Neuronal stem cell (in vitro differentiated cells): ENCODE measurements at regions not wholly inside any gene's neighbourhood (a gene's known extent, or its start where the extent isn't known, plus 50 kb on each side); places are given as distances from the start of the nearest gene placed in this dataset.

Source experiments
- DNase-seq: peaks from one replicate; pipeline ENCODE4 v3.0.0-alpha.2; 2013; ENCODE audit warnings: low spot score
- H2AFZ ChIP-seq: one replicate; pipeline ENCODE4 v1.6.1; 2013; ENCODE audit warnings: mild to moderate bottlenecking, low read length, inconsistent platforms
- H2AK5ac ChIP-seq: 2 replicates; pipeline ENCODE4 v1.6.1; 2013; ENCODE audit warnings: low read depth, mild to moderate bottlenecking, inconsistent platforms, low read length, moderate library complexity, mixed read lengths
- H2BK120ac ChIP-seq: 2 replicates; pipeline ENCODE4 v1.6.1; 2013; ENCODE audit warnings: low read depth, mild to moderate bottlenecking, inconsistent platforms, low read length, moderate library complexity, mixed read lengths
- H2BK12ac ChIP-seq: one replicate; pipeline ENCODE4 v1.6.1; 2013; ENCODE audit warnings: low read length, inconsistent platforms
- H2BK15ac ChIP-seq: 2 replicates; pipeline ENCODE4 v1.6.1; 2013; ENCODE audit warnings: mild to moderate bottlenecking, low read length, inconsistent platforms, mixed read lengths
- H2BK5ac ChIP-seq: one replicate; pipeline ENCODE4 v1.6.1; 2013; ENCODE audit warnings: inconsistent platforms, mild to moderate bottlenecking, low read length, moderate library complexity
- H3K14ac ChIP-seq: one replicate; pipeline ENCODE4 v1.6.1; 2013; ENCODE audit warnings: low read length, inconsistent platforms
- H3K18ac ChIP-seq: 2 replicates; pipeline ENCODE4 v1.6.1; 2013; ENCODE audit warnings: low read length, inconsistent platforms
- H3K23ac ChIP-seq: 2 replicates; pipeline ENCODE4 v1.6.1; 2013; ENCODE audit warnings: low read depth, mild to moderate bottlenecking, mixed read lengths, low read length, inconsistent platforms; ENCODE audit not compliant: poor library complexity
- H3K27ac ChIP-seq: replicated peaks from 3 replicates; pipeline ENCODE4 v1.5.1; 2013; ENCODE audit warnings: low read length, inconsistent platforms
- H3K27me3 ChIP-seq, 3 experiments: 2 replicates each; pipeline ENCODE4 v1.6.1; 2013; ENCODE audit warnings: low read length in 3 of 3, mild to moderate bottlenecking in 2 of 3, inconsistent platforms in 1 of 3, low read depth in 1 of 3, mixed read lengths in 1 of 3, moderate library complexity in 1 of 3; ENCODE audit not compliant: control insufficient read depth in 3 of 3, insufficient read depth in 3 of 3
- H3K36me3 ChIP-seq, 2 donors: replicated peaks in 1 of 2; 2 replicates each; pipeline ENCODE4 v1.6.1; 2013; ENCODE audit warnings: low read length in 2 of 2; ENCODE audit not compliant: control insufficient read depth in 2 of 2, insufficient read depth in 2 of 2
- H3K4ac ChIP-seq: 2 replicates; pipeline ENCODE4 v1.6.1; 2013; ENCODE audit warnings: inconsistent platforms, mild to moderate bottlenecking, low read length, moderate library complexity
- H3K4me1 ChIP-seq, 2 donors: 1 replicate in 1 of 2; 2 replicates in 1 of 2; pipeline ENCODE4 v1.6.1; 2013; ENCODE audit warnings: low read length in 2 of 2, low read depth in 1 of 2; ENCODE audit not compliant: control insufficient read depth in 2 of 2, insufficient read depth in 1 of 2
- H3K4me2 ChIP-seq: one replicate; pipeline ENCODE4 v1.6.1; 2013; ENCODE audit warnings: mild to moderate bottlenecking, low read length, inconsistent platforms; ENCODE audit not compliant: insufficient read depth, poor library complexity, severe bottlenecking
- H3K4me3 ChIP-seq, 2 donors: 2 replicates each; pipeline ENCODE4 v1.5.1; 2013; ENCODE audit warnings: low read length in 2 of 2, mild to moderate bottlenecking in 2 of 2, inconsistent platforms in 1 of 2, moderate library complexity in 1 of 2
- H3K79me1 ChIP-seq: one replicate; pipeline ENCODE4 v1.6.1; 2013; ENCODE audit warnings: low read depth, mild to moderate bottlenecking, inconsistent platforms, low read length, moderate library complexity
- H3K9ac ChIP-seq: one replicate; pipeline ENCODE4 v1.6.1; 2013; ENCODE audit warnings: mild to moderate bottlenecking, low read depth, low read length, inconsistent platforms; ENCODE audit not compliant: poor library complexity
- H3K9me3 ChIP-seq, 2 donors: replicated peaks in 1 of 2; 2 replicates each; pipeline versions ENCODE3 to v1.6.1; 2013; ENCODE audit warnings: low read length in 2 of 2, mild to moderate bottlenecking in 2 of 2, inconsistent platforms in 1 of 2, low read depth in 1 of 2, mixed read lengths in 1 of 2, moderate library complexity in 1 of 2; ENCODE audit not compliant: control insufficient read depth in 2 of 2, insufficient read depth in 1 of 2
- H4K8ac ChIP-seq: one replicate; pipeline ENCODE4 v1.6.1; 2013; ENCODE audit warnings: low read depth, mild to moderate bottlenecking, inconsistent platforms, low read length, moderate library complexity
- H4K91ac ChIP-seq: one replicate; pipeline ENCODE4 v1.6.1; 2013; ENCODE audit warnings: low read length, low read depth, mild to moderate bottlenecking, inconsistent platforms; ENCODE audit not compliant: poor library complexity
- WGBS, 2 donors: extraction: QIAGEN DNeasy Blood & Tissue Kit; methylation state at CpG; one replicate each; pipeline ENCODE4 v1.1.7; 2013; ENCODE audit warnings: missing lambda C conversion rate in 2 of 2, mixed read lengths in 1 of 2; ENCODE audit not compliant: insufficient read length in 2 of 2, insufficient replicate concordance in 1 of 2; ENCODE audit errors: extremely low coverage in 2 of 2; 5-methylcytosine and 5-hydroxymethylcytosine counted together

GRCh38 chr14:43001731-43002130 lies 1395.1 kb downstream of the LRFN5 start:
- Histone ChIP-seq H3K9me3 (peaks cover 9 to 11% of the 10 kb centered on the region in 2 donors), H3K14ac (no peak overlapping the region), H2AFZ (no peak overlapping the region), H2BK15ac (no peak overlapping the region), H3K27me3 (no peaks in the 10 kb centered on the region), H3K4me3 (no peak overlapping the region), H3K4me2 (no peak overlapping the region), H2BK5ac (no peak overlapping the region), H3K4me1 (no peaks in the 10 kb centered on the region), H2BK12ac (no peak overlapping the region), H2AK5ac (no peak overlapping the region), H3K4ac (no peak overlapping the region), H3K9ac (no peak overlapping the region), H3K18ac (no peak overlapping the region), H4K8ac (no peak overlapping the region), H3K36me3 (no peaks in the 10 kb centered on the region), H3K79me1 (no peaks in the 10 kb centered on the region), H4K91ac (no peak overlapping the region), H3K27ac (no peak overlapping the region), H2BK120ac (no peak overlapping the region), H3K23ac (no peak overlapping the region)
- DNase-seq: no peak
- no CpG with 5 or more reads among the region's 3 CpGs for WGBS, 2 donors

- no peak for DNase-seq
- Histone ChIP-seq H4K91ac (no peak overlapping the region), H3K14ac (no peak overlapping the region), H2BK15ac (no peak overlapping the region), H2BK12ac (no peak overlapping the region), H3K9me3 (no peaks in the 10 kb centered on the region), H3K4me2 (no peak overlapping the region), H3K23ac (no peak overlapping the region), H3K36me3 (no peaks in the 10 kb centered on the region), H2BK5ac (no peak overlapping the region), H3K79me1 (no peaks in the 10 kb centered on the region), H2BK120ac (no peak overlapping the region), H3K4me1 (no peaks in the 10 kb centered on the region), H3K27ac (no peak overlapping the region), H4K8ac (no peak overlapping the region), H2AK5ac (no peak overlapping the region), H3K9ac (no peak overlapping the region), H2AFZ (no peak overlapping the region), H3K4me3 (no peak overlapping the region), H3K18ac (no peak overlapping the region), H3K27me3 (no peaks in the 10 kb centered on the region), H3K4ac (no peak overlapping the region)
- no CpG with 5 or more reads among the region's 2 CpGs for WGBS, 2 donors
These were observed 1387.5 kb downstream of the LRFN5 start for GRCh38 chr14:42994051-42994736.

- no peaks in the 10 kb centered on the region for H3K79me1 ChIP-seq
- no peak overlapping the region for H3K4me3 ChIP-seq
- H2BK15ac ChIP-seq: no peak overlapping the region
- WGBS, 2 donors: no CpG with 5 or more reads among the region's 1 CpG
- H3K4me1 ChIP-seq: no peaks in the 10 kb centered on the region
- H3K14ac ChIP-seq: no peak overlapping the region
- no peak overlapping the region for H3K4me2 ChIP-seq
- no peak for DNase-seq
- no peak overlapping the region for H2BK12ac ChIP-seq
- H3K27me3 ChIP-seq: no peaks in the 10 kb centered on the region
- no peak overlapping the region for H2BK120ac ChIP-seq
- no peaks in the 10 kb centered on the region for H3K9me3 ChIP-seq
- H3K27ac ChIP-seq: no peak overlapping the region
- H4K8ac ChIP-seq: no peak overlapping the region
- H4K91ac ChIP-seq: no peak overlapping the region
- no peak overlapping the region for H3K18ac ChIP-seq
- H3K4ac ChIP-seq: no peak overlapping the region
- H3K23ac ChIP-seq: no peak overlapping the region
- no peak overlapping the region for H2AFZ ChIP-seq
- H3K9ac ChIP-seq: no peak overlapping the region
- no peak overlapping the region for H2BK5ac ChIP-seq
- no peaks in the 10 kb centered on the region for H3K36me3 ChIP-seq
- no peak overlapping the region for H2AK5ac ChIP-seq
These were observed 1386.3 kb downstream of the LRFN5 start for GRCh38 chr14:42992930-42993329.

- Histone ChIP-seq H2AFZ (no peak overlapping the region), H2BK120ac (no peak overlapping the region), H3K79me1 (no peaks in the 10 kb centered on the region), H4K8ac (no peak overlapping the region), H3K18ac (no peak overlapping the region), H3K9me3 (no peaks in the 10 kb centered on the region), H3K23ac (no peak overlapping the region), H3K4ac (no peak overlapping the region), H3K4me3 (no peak overlapping the region), H2BK5ac (no peak overlapping the region), H3K4me1 (no peaks in the 10 kb centered on the region), H2BK12ac (no peak overlapping the region), H3K27me3 (no peaks in the 10 kb centered on the region), H3K9ac (no peak overlapping the region), H2AK5ac (no peak overlapping the region), H3K36me3 (no peaks in the 10 kb centered on the region), H4K91ac (no peak overlapping the region), H2BK15ac (no peak overlapping the region), H3K4me2 (no peak overlapping the region), H3K27ac (no peak overlapping the region), H3K14ac (no peak overlapping the region)
- no CpG with 5 or more reads among the region's 1 CpG for WGBS, 2 donors
- DNase-seq: no peak
These were observed 1373.7 kb downstream of the LRFN5 start for GRCh38 chr14:42980419-42980818.
